Trophoblast cell (in vitro differentiated cells and primary cell): ENCODE measurements at regions not wholly inside any gene's neighbourhood (a gene's known extent, or its start where the extent isn't known, plus 50 kb on each side); places are given as distances from the start of the nearest gene placed in this dataset.
"Not testable (repeated sequence)": the region's sequence is repeated elsewhere in the genome, so short reads cannot be mapped to it uniquely, and the experiment has no call there.

Source experiments
- DNase-seq, 2 donors: peaks; one replicate each; pipeline ENCODE4 v3.0.0-alpha.2; 2016
- H2AFZ ChIP-seq: 2 replicates; pipeline ENCODE4 v1.6.1; 2013; ENCODE audit warnings: low read length, moderate library complexity, mild to moderate bottlenecking; ENCODE audit not compliant: insufficient read depth, poor library complexity
- H2AK5ac ChIP-seq: 2 replicates; pipeline ENCODE4 v1.6.1; 2013; ENCODE audit warnings: mild to moderate bottlenecking, low read length
- H2BK120ac ChIP-seq: 2 replicates; pipeline ENCODE4 v1.6.1; 2013; ENCODE audit warnings: low read length, mild to moderate bottlenecking, moderate library complexity; ENCODE audit not compliant: insufficient read depth, poor library complexity
- H2BK12ac ChIP-seq: 2 replicates; pipeline ENCODE4 v1.6.1; 2013; ENCODE audit warnings: mild to moderate bottlenecking, low read length, moderate library complexity
- H2BK5ac ChIP-seq: 2 replicates; pipeline ENCODE4 v1.6.1; 2013; ENCODE audit warnings: low read length, low read depth, moderate library complexity, mild to moderate bottlenecking; ENCODE audit not compliant: poor library complexity
- H3K14ac ChIP-seq: 2 replicates; pipeline ENCODE4 v1.6.1; 2013; ENCODE audit warnings: mild to moderate bottlenecking, low read length
- H3K18ac ChIP-seq: 2 replicates; pipeline ENCODE4 v1.6.1; 2013; ENCODE audit warnings: mild to moderate bottlenecking, low read length
- H3K23ac ChIP-seq: 2 replicates; pipeline ENCODE4 v1.6.1; 2013; ENCODE audit warnings: low read length
- H3K27ac ChIP-seq: 2 replicates; pipeline ENCODE4 v1.5.1; 2013; ENCODE audit warnings: low read depth, mild to moderate bottlenecking, inconsistent platforms, low read length, moderate library complexity
- H3K27me3 ChIP-seq: 2 replicates; pipeline ENCODE4 v1.6.1; 2013; ENCODE audit warnings: inconsistent platforms, mild to moderate bottlenecking, low read length, moderate library complexity; ENCODE audit not compliant: insufficient read depth
- H3K36me3 ChIP-seq, 2 experiments: 1 replicate in 1 of 2; 2 replicates in 1 of 2; pipeline ENCODE4 v1.6.1; 2013; ENCODE audit warnings: low read length in 2 of 2, mild to moderate bottlenecking in 2 of 2, moderate library complexity in 1 of 2; ENCODE audit not compliant: insufficient read depth in 2 of 2, control insufficient read depth in 1 of 2
- H3K4ac ChIP-seq: 2 replicates; pipeline ENCODE4 v1.6.1; 2013; ENCODE audit warnings: low read depth, mild to moderate bottlenecking, low read length, moderate library complexity
- H3K4me1 ChIP-seq, 2 experiments: 1 replicate in 1 of 2; 2 replicates in 1 of 2; pipeline ENCODE4 v1.6.1; 2013; ENCODE audit warnings: low read length in 2 of 2, mild to moderate bottlenecking in 2 of 2, moderate library complexity in 1 of 2; ENCODE audit not compliant: insufficient read depth in 2 of 2, control insufficient read depth in 1 of 2
- H3K4me2 ChIP-seq: 2 replicates; pipeline ENCODE4 v1.6.1; 2013; ENCODE audit warnings: inconsistent platforms, mild to moderate bottlenecking, low read length, moderate library complexity
- H3K4me3 ChIP-seq: 2 replicates; pipeline ENCODE4 v1.5.1; 2013; ENCODE audit warnings: mild to moderate bottlenecking, low read depth, low read length, inconsistent platforms
- H3K79me1 ChIP-seq: one replicate; pipeline ENCODE4 v1.6.1; 2013; ENCODE audit warnings: low read length
- H3K79me2 ChIP-seq: 2 replicates; pipeline ENCODE4 v1.6.1; 2013; ENCODE audit warnings: low read length, mild to moderate bottlenecking; ENCODE audit not compliant: control insufficient read depth, insufficient read depth, poor library complexity
- H3K9ac ChIP-seq: 2 replicates; pipeline ENCODE4 v1.6.1; 2013; ENCODE audit warnings: mild to moderate bottlenecking, low read length
- H3K9me3 ChIP-seq: 2 replicates; pipeline ENCODE4 v1.6.1; 2013; ENCODE audit warnings: low read depth, mild to moderate bottlenecking, control low read depth, inconsistent platforms, low read length; ENCODE audit not compliant: insufficient read depth
- H4K12ac ChIP-seq: 2 replicates; pipeline ENCODE4 v1.6.1; 2013; ENCODE audit warnings: low read depth, mild to moderate bottlenecking, low read length, moderate library complexity
- H4K8ac ChIP-seq: 2 replicates; pipeline ENCODE4 v1.6.1; 2013; ENCODE audit warnings: low read depth, mild to moderate bottlenecking, low read length, moderate library complexity
- H4K91ac ChIP-seq: one replicate; pipeline ENCODE4 v1.6.1; 2013; ENCODE audit warnings: low read depth, mild to moderate bottlenecking, low read length, moderate library complexity
- WGBS: extraction: QIAGEN DNeasy Blood & Tissue Kit; methylation state at CpG from one replicate; pipeline ENCODE4 v1.1.7; 2013; ENCODE audit warnings: missing lambda C conversion rate; ENCODE audit not compliant: insufficient read length, insufficient coverage; ENCODE audit errors: extremely low coverage; 5-methylcytosine and 5-hydroxymethylcytosine counted together

DNA sequence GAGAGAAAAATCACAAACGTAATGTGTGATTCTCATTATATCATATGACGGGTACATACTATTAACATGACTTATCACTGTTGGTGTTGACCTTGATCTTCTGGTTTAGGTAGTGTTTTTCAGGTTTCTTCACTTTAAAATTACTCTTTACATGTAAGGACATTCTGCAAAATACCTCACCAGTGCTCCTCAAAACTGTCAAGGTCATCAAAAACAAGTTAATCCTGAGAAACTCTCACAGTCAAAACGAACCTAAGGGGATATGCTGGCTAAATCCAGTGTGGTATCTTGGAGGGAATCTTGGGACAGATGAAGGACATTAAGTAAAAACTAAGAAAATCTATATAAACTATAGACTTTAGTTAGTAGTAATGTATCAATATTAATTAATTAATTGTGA, 499.8 kb downstream of the IRS1 start:
- H3K27me3 ChIP-seq: no peaks in the 10 kb centered on the region
- DNase-seq: no peak
- H3K4me3 ChIP-seq: no peak overlapping the region
- H4K91ac ChIP-seq: no peak overlapping the region
- no peak overlapping the region for H3K18ac ChIP-seq
- H3K79me1 ChIP-seq: no peaks in the 10 kb centered on the region
- H2AK5ac ChIP-seq: no peak overlapping the region
- no peak overlapping the region for H4K8ac ChIP-seq
- no peak overlapping the region for H3K23ac ChIP-seq
- no peaks in the 10 kb centered on the region for H3K9me3 ChIP-seq
- no CpG with 5 or more reads among the region's 3 CpGs for WGBS
- H3K36me3 ChIP-seq: no peaks in the 10 kb centered on the region
- no peak overlapping the region for H2BK120ac ChIP-seq
- H2BK5ac ChIP-seq: no peak overlapping the region
- H3K9ac ChIP-seq: no peak overlapping the region
- no peak overlapping the region for H2AFZ ChIP-seq
- H3K4ac ChIP-seq: no peak overlapping the region
- H2BK12ac ChIP-seq: no peak overlapping the region
- H3K4me1 ChIP-seq: no peaks in the 10 kb centered on the region
- no peaks in the 10 kb centered on the region for H3K79me2 ChIP-seq
- no peak overlapping the region for H3K4me2 ChIP-seq
- no peak overlapping the region for H3K14ac ChIP-seq
- H3K27ac ChIP-seq: no peak overlapping the region
- no peak overlapping the region for H4K12ac ChIP-seq

DNA sequence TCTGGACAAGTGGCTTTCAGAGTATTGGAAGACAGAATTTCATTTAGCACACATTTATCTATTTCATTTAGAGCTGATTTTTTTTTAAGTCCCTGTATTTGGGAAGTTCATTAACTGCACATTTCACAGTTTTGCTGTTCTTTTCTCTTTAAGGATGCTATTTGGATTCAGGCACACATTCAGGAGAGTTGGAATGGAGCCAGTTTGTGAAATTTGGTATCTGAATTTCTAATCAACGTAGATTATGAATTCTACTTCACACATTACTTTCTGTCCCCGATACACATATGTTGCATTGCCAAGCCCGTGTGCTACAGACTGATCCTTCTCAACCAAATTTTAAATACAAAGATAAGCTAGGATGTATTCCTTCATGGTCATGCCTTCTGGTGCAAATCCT, 503.9 kb downstream of the IRS1 start:
- Histone ChIP-seq H3K79me2 (no peaks in the 10 kb centered on the region), H3K79me1 (no peaks in the 10 kb centered on the region), H2BK120ac (no peak overlapping the region), H2BK5ac (no peak overlapping the region), H3K14ac (no peak overlapping the region), H2AFZ (no peak overlapping the region), H3K36me3 (no peaks in the 10 kb centered on the region), H3K27ac (no peak overlapping the region), H4K12ac (no peak overlapping the region), H2BK12ac (no peak overlapping the region), H4K8ac (no peak overlapping the region), H3K9ac (no peak overlapping the region), H3K27me3 (no peaks in the 10 kb centered on the region), H3K4me3 (no peak overlapping the region), H3K9me3 (peaks cover 2% of the 10 kb centered on the region), H3K4me2 (no peak overlapping the region), H3K18ac (no peak overlapping the region), H3K23ac (no peak overlapping the region), H3K4me1 (no peaks in the 10 kb centered on the region), H4K91ac (no peak overlapping the region), H2AK5ac (no peak overlapping the region), H3K4ac (no peak overlapping the region)
- DNase-seq: no peak
- WGBS: no CpG with 5 or more reads among the region's 3 CpGs

DNA sequence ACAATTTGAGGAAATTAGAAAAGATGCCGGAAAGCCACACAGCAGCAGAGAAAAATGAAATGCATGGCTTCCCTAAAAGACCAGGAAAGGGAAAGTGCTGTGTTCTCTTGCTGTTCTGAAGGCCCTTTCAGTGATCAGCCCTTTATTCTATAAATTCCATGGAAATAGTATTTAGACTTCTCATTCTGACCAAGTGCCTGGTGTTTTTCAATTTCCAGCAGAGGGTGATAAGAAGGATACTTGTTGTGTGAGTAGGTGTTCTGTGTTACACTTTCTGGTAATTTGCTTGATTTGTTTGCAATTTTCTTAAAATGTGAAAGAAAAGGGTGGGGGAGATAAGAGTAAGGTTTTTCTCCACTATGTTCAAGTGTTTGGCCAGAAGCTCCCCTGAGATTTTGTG, 504.5 kb downstream of the IRS1 start:
- Histone ChIP-seq H3K14ac (no peak overlapping the region), H3K9ac (no peak overlapping the region), H3K79me1 (no peaks in the 10 kb centered on the region), H4K91ac (no peak overlapping the region), H2BK120ac (no peak overlapping the region), H2BK12ac (no peak overlapping the region), H2AFZ (no peak overlapping the region), H4K12ac (no peak overlapping the region), H3K79me2 (no peaks in the 10 kb centered on the region), H3K4me3 (no peak overlapping the region), H3K4ac (no peak overlapping the region), H2BK5ac (no peak overlapping the region), H3K4me2 (no peak overlapping the region), H4K8ac (no peak overlapping the region), H3K23ac (no peak overlapping the region), H3K9me3 (peaks cover 2% of the 10 kb centered on the region), H3K36me3 (no peaks in the 10 kb centered on the region), H3K4me1 (no peaks in the 10 kb centered on the region), H2AK5ac (no peak overlapping the region), H3K27ac (no peak overlapping the region), H3K18ac (no peak overlapping the region), H3K27me3 (no peaks in the 10 kb centered on the region)
- no CpG with 5 or more reads among the region's 1 CpG for WGBS
- no peak for DNase-seq

DNA sequence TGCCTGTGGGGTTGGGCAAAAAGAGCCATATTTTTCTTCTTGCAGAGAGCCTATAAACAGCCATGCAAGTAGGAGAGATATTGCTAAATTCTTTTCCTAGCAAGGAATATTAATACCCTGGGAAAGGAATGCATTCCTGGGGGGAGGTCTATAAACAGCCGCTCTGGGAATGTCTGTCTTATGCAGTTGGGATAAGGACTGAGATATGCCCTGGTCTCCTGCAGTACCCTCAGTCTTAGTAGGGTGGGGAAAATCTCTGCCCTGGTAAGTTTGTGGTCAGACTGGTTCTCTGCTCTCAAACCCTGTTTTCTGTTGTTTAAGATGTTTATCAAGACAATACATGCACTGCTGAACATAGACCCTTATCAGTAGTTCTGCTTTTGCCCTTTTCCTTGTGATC, 508.3 kb downstream of the IRS1 start:
- H2BK120ac ChIP-seq, H2AFZ ChIP-seq, H2AK5ac ChIP-seq, H3K23ac ChIP-seq, H3K9ac ChIP-seq, H4K12ac ChIP-seq, H3K27me3 ChIP-seq, H3K14ac ChIP-seq, H4K8ac ChIP-seq, H3K9me3 ChIP-seq, H2BK5ac ChIP-seq, H3K4ac ChIP-seq, H3K18ac ChIP-seq, H3K27ac ChIP-seq, H3K4me2 ChIP-seq, H3K4me1 ChIP-seq, H3K79me1 ChIP-seq, H2BK12ac ChIP-seq, H3K4me3 ChIP-seq, H3K79me2 ChIP-seq, H3K36me3 ChIP-seq, DNase-seq, H4K91ac ChIP-seq: not testable (repeated sequence)
- WGBS: no CpG with 5 or more reads among the region's 1 CpG
